ENCODE measurements at regions not wholly inside any gene's neighbourhood (a gene's known extent, or its start where the extent isn't known, plus 50 kb on each side); places are given as distances from the start of the nearest gene placed in this dataset.

DNA sequence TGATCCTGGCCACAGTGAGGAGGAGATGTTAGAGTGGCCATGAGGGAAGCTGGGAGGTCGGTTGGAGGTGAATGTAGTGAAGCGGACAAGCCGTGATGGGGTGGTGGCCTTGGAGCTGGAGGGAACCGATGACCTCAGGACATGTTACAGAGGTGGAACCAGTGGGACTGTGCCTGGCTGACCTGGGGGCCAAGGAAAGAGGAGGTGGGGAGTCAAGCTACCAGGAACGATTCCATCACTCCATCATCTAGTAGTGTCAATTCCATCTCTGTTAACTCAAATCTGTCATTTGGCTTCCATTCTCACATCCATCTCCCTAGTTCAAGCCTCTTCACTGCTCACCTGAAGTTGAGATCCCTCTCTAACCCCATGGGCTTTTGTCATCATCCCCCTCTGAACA, 102.4 kb upstream of the LYZL2 start:
- TF ChIP-seq POLR2A (IDR thresholded peaks at IDR 0.05) (no peak), EP300 (IDR thresholded peaks at IDR 0.05) (no peak), POLR2AphosphoS5 (IDR thresholded peaks at IDR 0.05) (no peak)
- TF ChIP-seq, protein P1, sequence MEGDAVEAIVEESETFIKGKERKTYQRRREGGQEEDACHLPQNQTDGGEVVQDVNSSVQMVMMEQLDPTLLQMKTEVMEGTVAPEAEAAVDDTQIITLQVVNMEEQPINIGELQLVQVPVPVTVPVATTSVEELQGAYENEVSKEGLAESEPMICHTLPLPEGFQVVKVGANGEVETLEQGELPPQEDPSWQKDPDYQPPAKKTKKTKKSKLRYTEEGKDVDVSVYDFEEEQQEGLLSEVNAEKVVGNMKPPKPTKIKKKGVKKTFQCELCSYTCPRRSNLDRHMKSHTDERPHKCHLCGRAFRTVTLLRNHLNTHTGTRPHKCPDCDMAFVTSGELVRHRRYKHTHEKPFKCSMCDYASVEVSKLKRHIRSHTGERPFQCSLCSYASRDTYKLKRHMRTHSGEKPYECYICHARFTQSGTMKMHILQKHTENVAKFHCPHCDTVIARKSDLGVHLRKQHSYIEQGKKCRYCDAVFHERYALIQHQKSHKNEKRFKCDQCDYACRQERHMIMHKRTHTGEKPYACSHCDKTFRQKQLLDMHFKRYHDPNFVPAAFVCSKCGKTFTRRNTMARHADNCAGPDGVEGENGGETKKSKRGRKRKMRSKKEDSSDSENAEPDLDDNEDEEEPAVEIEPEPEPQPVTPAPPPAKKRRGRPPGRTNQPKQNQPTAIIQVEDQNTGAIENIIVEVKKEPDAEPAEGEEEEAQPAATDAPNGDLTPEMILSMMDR (IDR thresholded peaks at IDR 0.05) = no peak

Data from sigmoid colon (tissue), 4 donors.